Osteoblast (primary cell): ENCODE measurements at regions not wholly inside any gene's neighbourhood (a gene's known extent, or its start where the extent isn't known, plus 50 kb on each side); places are given as distances from the start of the nearest gene placed in this dataset.

Source experiments
- DNase-seq: peaks from one replicate; pipeline ENCODE4 v3.0.0; 2011; ENCODE audit warnings: low spot score, mixed read lengths; ENCODE audit not compliant: insufficient read length; ENCODE audit errors: missing footprints
- H2AFZ ChIP-seq: 2 replicates; pipeline ENCODE4 v1.6.0; 2011; ENCODE audit warnings: mild to moderate bottlenecking, low read length
- H3K27ac ChIP-seq: 2 replicates; pipeline ENCODE4 v1.5.1; 2011; ENCODE audit warnings: mild to moderate bottlenecking, low read depth, low read length, moderate library complexity
- H3K27me3 ChIP-seq: 2 replicates; pipeline ENCODE4 v1.6.0; 2012; ENCODE audit warnings: mild to moderate bottlenecking, control low read depth, inconsistent platforms, low read length, moderate library complexity; ENCODE audit not compliant: insufficient read depth
- H3K36me3 ChIP-seq: 2 replicates; pipeline ENCODE4 v1.5.1; 2011; ENCODE audit warnings: mild to moderate bottlenecking, low read length, control low read depth, moderate library complexity; ENCODE audit not compliant: insufficient read depth
- H3K4me1 ChIP-seq: 2 replicates; pipeline ENCODE4 v1.5.1; 2011; ENCODE audit warnings: mild to moderate bottlenecking, low read length, control low read depth, moderate library complexity; ENCODE audit not compliant: insufficient read depth
- H3K4me2 ChIP-seq: 2 replicates; pipeline ENCODE4 v1.6.0; 2011; ENCODE audit warnings: mild to moderate bottlenecking, low read length; ENCODE audit not compliant: insufficient read depth
- H3K4me3 ChIP-seq: fragments of 200-600 bp; sonication (generic); 3 replicates; pipeline ENCODE4 v1.5.1; 2012; ENCODE audit warnings: mild to moderate bottlenecking, low read length, inconsistent platforms; ENCODE audit not compliant: insufficient read depth
- H3K79me2 ChIP-seq: 2 replicates; pipeline ENCODE4 v1.6.0; 2012; ENCODE audit warnings: mild to moderate bottlenecking, low read length, control low read depth, inconsistent platforms; ENCODE audit not compliant: insufficient read depth
- H3K9me3 ChIP-seq: 2 replicates; pipeline ENCODE4 v1.5.1; 2011; ENCODE audit warnings: low read depth, low read length, control low read depth
- H4K20me1 ChIP-seq: 2 replicates; pipeline ENCODE4 v1.6.0; 2012; ENCODE audit warnings: mild to moderate bottlenecking, low read length, control low read depth; ENCODE audit not compliant: insufficient read depth
- TF ChIP-seq, protein P1 (sequence below): IDR thresholded peaks from 2 replicates; pipeline ENCODE4 v1.5.1; 2011; ENCODE audit warnings: mild to moderate bottlenecking, low read depth, low read length, moderate library complexity; ENCODE audit errors: extremely low read depth

GRCh38 chr17:79292501-79292900 is 217.9 kb downstream of the ENGASE start:
- Histone ChIP-seq H2AFZ (no peak overlapping the region), H3K4me3 (no peak overlapping the region), H3K9me3 (no peaks in the 10 kb centered on the region), H3K4me1 (no peaks in the 10 kb centered on the region), H3K27ac (no peak overlapping the region), H3K4me2 (no peak overlapping the region), H3K27me3 (no peaks in the 10 kb centered on the region), H3K36me3 (no peaks in the 10 kb centered on the region), H4K20me1 (no peaks in the 10 kb centered on the region), H3K79me2 (no peaks in the 10 kb centered on the region)
- DNase-seq, result no peak
- TF ChIP-seq, protein P1, sequence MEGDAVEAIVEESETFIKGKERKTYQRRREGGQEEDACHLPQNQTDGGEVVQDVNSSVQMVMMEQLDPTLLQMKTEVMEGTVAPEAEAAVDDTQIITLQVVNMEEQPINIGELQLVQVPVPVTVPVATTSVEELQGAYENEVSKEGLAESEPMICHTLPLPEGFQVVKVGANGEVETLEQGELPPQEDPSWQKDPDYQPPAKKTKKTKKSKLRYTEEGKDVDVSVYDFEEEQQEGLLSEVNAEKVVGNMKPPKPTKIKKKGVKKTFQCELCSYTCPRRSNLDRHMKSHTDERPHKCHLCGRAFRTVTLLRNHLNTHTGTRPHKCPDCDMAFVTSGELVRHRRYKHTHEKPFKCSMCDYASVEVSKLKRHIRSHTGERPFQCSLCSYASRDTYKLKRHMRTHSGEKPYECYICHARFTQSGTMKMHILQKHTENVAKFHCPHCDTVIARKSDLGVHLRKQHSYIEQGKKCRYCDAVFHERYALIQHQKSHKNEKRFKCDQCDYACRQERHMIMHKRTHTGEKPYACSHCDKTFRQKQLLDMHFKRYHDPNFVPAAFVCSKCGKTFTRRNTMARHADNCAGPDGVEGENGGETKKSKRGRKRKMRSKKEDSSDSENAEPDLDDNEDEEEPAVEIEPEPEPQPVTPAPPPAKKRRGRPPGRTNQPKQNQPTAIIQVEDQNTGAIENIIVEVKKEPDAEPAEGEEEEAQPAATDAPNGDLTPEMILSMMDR, result no peak

GRCh38 chr17:79291391-79291790 is 216.8 kb downstream of the ENGASE start:
- Histone ChIP-seq H3K27me3 (no peaks in the 10 kb centered on the region), H2AFZ (no peak overlapping the region), H3K4me1 (no peaks in the 10 kb centered on the region), H3K27ac (no peak overlapping the region), H3K4me2 (no peak overlapping the region), H3K36me3 (no peaks in the 10 kb centered on the region), H3K9me3 (no peaks in the 10 kb centered on the region), H3K79me2 (no peaks in the 10 kb centered on the region), H4K20me1 (no peaks in the 10 kb centered on the region), H3K4me3 (no peak overlapping the region)
- peak; percentile 44 for DNase-seq
- TF ChIP-seq, protein P1, result no peak

GRCh38 chr17:79290726-79291125 is 216.1 kb downstream of the ENGASE start:
- Histone ChIP-seq H3K9me3 (no peaks in the 10 kb centered on the region), H2AFZ (no peak overlapping the region), H3K4me3 (no peak overlapping the region), H3K4me1 (no peaks in the 10 kb centered on the region), H3K27ac (no peak overlapping the region), H3K27me3 (no peaks in the 10 kb centered on the region), H4K20me1 (no peaks in the 10 kb centered on the region), H3K36me3 (no peaks in the 10 kb centered on the region), H3K4me2 (no peak overlapping the region), H3K79me2 (no peaks in the 10 kb centered on the region)
- no peak for DNase-seq
- TF ChIP-seq, protein P1, result no peak

GRCh38 chr17:79288950-79289349 is 214.3 kb downstream of the ENGASE start:
- Histone ChIP-seq H3K4me1 (no peaks in the 10 kb centered on the region), H3K36me3 (no peaks in the 10 kb centered on the region), H3K79me2 (no peaks in the 10 kb centered on the region), H3K4me3 (no peak overlapping the region), H3K27me3 (no peaks in the 10 kb centered on the region), H3K4me2 (no peak overlapping the region), H3K9me3 (no peaks in the 10 kb centered on the region), H4K20me1 (no peaks in the 10 kb centered on the region), H2AFZ (no peak overlapping the region), H3K27ac (no peak overlapping the region)
- TF ChIP-seq, protein P1, result no peak
- no peak for DNase-seq
